GM12873 (cell line): ENCODE measurements at regions not wholly inside any gene's neighbourhood (a gene's known extent, or its start where the extent isn't known, plus 50 kb on each side); places are given as distances from the start of the nearest gene placed in this dataset.

Experiments used
- TF ChIP-seq, protein P1 (sequence below): IDR thresholded peaks from 2 replicates; pipeline ENCODE4 v1.5.1; 2012; ENCODE audit warnings: low read depth, mild to moderate bottlenecking, moderate library complexity, low read length, control low read depth; ENCODE audit not compliant: insufficient read depth; ENCODE audit errors: missing control alignments

DNA sequence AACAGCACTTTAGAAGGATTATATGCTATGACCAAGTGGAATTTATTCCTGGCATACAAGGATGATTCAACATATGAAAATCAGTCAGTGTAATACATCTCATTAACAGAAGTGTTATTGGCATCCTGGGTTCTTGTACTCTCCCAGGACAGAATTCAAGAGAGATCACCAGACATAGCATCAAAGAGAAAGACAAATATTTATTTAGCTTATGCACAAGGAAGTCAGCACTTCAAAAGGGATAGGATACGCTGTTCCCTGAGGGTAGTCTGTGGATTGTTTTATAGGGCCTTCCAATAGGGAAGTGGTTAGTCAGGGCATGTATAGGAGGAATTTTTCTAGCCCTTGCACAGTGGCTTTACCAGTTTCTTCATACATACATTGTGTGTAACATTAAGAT is 1238.0 kb downstream of the PCDH17 start:
- TF ChIP-seq, protein P1, sequence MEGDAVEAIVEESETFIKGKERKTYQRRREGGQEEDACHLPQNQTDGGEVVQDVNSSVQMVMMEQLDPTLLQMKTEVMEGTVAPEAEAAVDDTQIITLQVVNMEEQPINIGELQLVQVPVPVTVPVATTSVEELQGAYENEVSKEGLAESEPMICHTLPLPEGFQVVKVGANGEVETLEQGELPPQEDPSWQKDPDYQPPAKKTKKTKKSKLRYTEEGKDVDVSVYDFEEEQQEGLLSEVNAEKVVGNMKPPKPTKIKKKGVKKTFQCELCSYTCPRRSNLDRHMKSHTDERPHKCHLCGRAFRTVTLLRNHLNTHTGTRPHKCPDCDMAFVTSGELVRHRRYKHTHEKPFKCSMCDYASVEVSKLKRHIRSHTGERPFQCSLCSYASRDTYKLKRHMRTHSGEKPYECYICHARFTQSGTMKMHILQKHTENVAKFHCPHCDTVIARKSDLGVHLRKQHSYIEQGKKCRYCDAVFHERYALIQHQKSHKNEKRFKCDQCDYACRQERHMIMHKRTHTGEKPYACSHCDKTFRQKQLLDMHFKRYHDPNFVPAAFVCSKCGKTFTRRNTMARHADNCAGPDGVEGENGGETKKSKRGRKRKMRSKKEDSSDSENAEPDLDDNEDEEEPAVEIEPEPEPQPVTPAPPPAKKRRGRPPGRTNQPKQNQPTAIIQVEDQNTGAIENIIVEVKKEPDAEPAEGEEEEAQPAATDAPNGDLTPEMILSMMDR = no peak

DNA sequence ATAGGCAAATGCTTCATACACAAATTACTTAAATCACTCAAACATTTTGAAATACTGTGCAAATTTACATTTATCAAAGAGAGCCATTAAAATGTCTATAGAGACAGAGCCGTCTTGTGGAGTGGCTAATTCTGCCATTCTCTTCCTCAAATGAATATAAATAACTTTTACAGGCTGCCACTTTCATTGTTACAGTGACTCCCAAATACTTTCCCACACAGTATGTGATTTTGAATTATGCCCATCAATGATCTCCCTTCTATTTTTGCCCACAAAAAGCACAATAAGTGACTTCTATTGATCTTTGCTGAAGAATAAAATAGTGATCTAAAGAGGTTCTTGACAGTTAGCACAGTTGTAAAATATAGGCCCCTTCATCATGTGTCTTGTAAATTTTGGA is 1244.9 kb downstream of the PCDH17 start:
- TF ChIP-seq, protein P1 = no peak

DNA sequence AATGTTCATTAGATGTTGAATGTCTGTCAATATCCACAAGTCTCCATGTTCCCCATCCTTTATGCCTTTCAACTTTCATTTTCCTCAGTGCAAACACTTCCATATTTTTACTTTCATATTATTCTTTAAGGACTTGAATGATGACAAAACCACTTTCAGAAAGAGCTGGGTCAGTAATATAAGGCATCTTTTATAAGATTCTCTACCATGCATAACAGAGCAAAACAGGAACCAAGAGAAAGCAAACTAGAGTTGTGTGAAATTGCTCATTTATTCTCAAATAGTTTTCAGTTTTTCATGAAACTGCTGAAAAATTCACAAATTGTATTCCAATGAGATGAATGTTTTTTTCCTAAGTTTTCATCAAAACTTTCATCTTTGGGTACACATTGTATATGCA is 1247.6 kb downstream of the PCDH17 start:
- TF ChIP-seq, protein P1 = no peak

DNA sequence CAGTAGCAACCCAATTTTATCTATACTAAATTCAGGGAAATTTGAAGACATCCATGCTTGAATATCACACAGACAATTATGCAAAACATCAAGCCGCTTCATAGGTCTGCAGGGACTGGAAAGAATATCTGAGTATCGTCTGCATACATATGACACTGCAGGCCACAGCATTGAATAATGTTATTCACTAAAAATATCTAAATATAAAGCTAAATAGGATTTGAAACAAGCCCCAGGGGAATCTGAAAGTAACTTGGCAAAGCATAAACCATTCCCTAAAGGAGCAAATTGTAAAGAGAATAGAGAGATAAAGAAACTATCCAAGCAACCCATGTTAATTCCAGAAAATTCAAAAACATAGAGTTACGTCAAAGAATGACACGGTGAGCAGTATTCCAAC is 1251.0 kb downstream of the PCDH17 start:
- TF ChIP-seq, protein P1 = no peak

DNA sequence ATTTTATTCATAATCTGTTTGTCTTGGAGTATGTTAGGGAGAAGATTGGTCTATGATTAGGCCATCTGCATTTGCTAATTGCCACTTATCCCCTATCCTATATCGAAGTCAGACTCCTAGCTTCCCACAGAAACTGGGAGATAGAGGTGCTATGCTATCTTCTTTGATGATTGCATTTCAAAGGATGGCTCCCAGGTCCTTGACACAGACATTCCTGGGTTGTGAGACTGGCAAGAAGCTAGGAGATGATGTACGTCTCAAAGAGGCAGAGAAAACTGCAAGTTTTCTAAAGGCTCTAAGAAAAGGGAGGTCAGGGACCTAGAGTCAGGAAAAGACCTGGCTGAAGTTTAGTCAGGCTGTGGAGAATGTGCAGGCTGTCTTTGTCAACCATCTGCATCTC is 1251.9 kb downstream of the PCDH17 start:
- TF ChIP-seq, protein P1 = no peak

DNA sequence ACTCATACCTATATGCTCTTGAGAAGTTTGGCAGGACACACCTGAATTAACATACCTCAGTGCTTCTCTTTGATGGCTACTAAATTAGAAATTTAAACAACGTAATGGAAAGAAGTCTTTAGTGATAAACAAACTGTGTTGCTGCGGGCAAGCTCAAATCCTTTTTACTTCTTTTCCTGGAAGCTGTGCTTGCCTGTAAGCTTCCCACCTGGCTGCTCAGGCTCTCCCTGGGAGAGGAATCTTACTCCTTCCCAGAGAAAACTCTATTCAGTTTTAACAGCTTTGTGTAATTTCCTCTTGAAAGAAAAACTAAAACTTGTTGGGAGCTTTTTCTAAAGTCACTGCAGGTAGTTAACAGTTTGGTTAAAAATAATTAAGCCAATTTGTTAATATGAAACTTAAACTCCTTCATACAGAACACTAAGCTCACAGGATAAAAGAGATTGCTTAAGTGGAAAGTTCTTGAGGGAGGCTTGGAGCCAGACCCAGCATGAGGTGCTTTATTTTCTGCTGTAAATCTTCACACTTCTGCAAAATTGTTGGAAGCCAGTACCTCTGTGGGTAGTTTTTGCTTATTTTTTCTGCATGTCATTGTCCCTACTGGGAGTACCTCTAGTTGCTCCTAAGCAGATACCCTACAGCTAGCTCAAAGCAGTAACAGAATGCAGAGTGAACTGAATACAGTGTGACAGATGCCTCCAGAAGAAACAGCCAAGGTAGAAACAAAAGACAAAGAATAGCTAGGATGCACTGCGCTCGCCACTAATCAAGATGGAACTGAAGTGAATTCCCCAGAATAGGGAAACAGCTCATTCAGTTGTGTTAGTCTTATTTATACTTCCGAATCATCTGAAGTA is 1253.0 kb downstream of the PCDH17 start:
- TF ChIP-seq, protein P1 = no peak

DNA sequence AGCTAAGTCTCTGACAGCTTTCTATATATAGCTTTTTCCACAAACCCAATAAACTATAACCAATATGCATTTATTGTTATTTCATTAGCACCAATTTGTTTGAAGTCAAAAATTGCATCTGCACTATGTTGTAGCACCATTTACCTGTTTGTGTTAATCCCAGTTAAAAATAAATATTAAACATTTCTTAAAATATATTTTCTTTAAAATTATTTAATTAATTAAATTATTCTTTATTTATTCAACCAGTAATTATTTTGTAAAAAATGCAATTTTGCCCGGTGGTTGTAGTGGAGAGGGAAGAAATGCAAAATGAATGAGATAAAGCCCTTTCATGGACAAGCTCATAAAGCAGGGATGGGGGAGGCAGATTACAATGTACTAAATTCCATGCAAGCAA is 1257.9 kb downstream of the PCDH17 start:
- TF ChIP-seq, protein P1 = no peak
